Endodermal cell (in vitro differentiated cells): ENCODE measurements at regions not wholly inside any gene's neighbourhood (a gene's known extent, or its start where the extent isn't known, plus 50 kb on each side); places are given as distances from the start of the nearest gene placed in this dataset.

Experiments
- DNase-seq: peaks from one replicate; pipeline ENCODE4 v3.0.0-alpha.2; 2017
- H3K27ac ChIP-seq: 2 replicates; pipeline ENCODE4 v1.5.1; 2013; ENCODE audit warnings: mild to moderate bottlenecking, low read depth, low read length, moderate library complexity
- H3K27me3 ChIP-seq: 2 replicates; pipeline ENCODE4 v1.6.1; 2013; ENCODE audit warnings: mild to moderate bottlenecking, low read length, moderate library complexity; ENCODE audit not compliant: insufficient read depth, control insufficient read depth, poor library complexity, severe bottlenecking
- H3K36me3 ChIP-seq: 2 replicates; pipeline ENCODE4 v1.7.0; 2013; ENCODE audit warnings: mild to moderate bottlenecking, low read length, moderate library complexity; ENCODE audit not compliant: control insufficient read depth, insufficient read depth
- H3K4me1 ChIP-seq: one replicate; pipeline ENCODE4 v1.7.0; 2013; ENCODE audit warnings: low read length; ENCODE audit not compliant: control insufficient read depth, insufficient read depth
- H3K4me3 ChIP-seq: 2 replicates; pipeline ENCODE4 v1.5.1; 2013; ENCODE audit warnings: mild to moderate bottlenecking, low read length, moderate library complexity
- H3K9ac ChIP-seq: 2 replicates; pipeline ENCODE4 v1.6.1; 2013; ENCODE audit warnings: mild to moderate bottlenecking, low read length, moderate library complexity; ENCODE audit not compliant: poor library complexity, severe bottlenecking; ENCODE audit errors: extremely low read depth
- H3K9me3 ChIP-seq: 2 replicates; pipeline ENCODE4 v1.6.1; 2013; ENCODE audit warnings: mild to moderate bottlenecking, low read length, moderate library complexity; ENCODE audit not compliant: control insufficient read depth
- H3K27ac Mint-ChIP-seq: 2 replicates; pipeline ENCODE4 v1.8.0; 2020; ENCODE audit warnings: mixed read lengths
- H3K27me3 Mint-ChIP-seq: 2 replicates; pipeline ENCODE4 v1.8.0; 2021; ENCODE audit warnings: mild to moderate bottlenecking, mixed read lengths; ENCODE audit not compliant: insufficient read depth
- H3K36me3 Mint-ChIP-seq: 2 replicates; pipeline ENCODE4 v1.8.0; 2020; ENCODE audit warnings: low read depth, mixed read lengths
- H3K4me1 Mint-ChIP-seq: 2 replicates; pipeline ENCODE4 v1.8.0; 2020; ENCODE audit warnings: mixed read lengths
- H3K4me3 Mint-ChIP-seq: 2 replicates; pipeline ENCODE4 v1.8.0; 2020; ENCODE audit warnings: mild to moderate bottlenecking, moderate library complexity, mixed read lengths
- H3K9me3 Mint-ChIP-seq: 2 replicates; pipeline ENCODE4 v1.8.0; 2020; ENCODE audit warnings: mild to moderate bottlenecking, mixed read lengths
- CTCF ChIP-seq: fragments of 200-600 bp; sonication (generic); conservative IDR thresholded peaks from 2 replicates; pipeline ENCODE4 v1.5.0; 2021; ENCODE audit warnings: antibody characterized with exemption, mild to moderate bottlenecking
- WGBS, 2 experiments: methylation state at CpG; one replicate each; pipeline versions ENCODE4 v1.1.5 to v1.1.7; 2013; ENCODE audit warnings: missing lambda C conversion rate in 2 of 2, mixed read lengths in 1 of 2; ENCODE audit not compliant: insufficient coverage in 1 of 2, insufficient read length in 1 of 2; 5-methylcytosine and 5-hydroxymethylcytosine counted together

DNA sequence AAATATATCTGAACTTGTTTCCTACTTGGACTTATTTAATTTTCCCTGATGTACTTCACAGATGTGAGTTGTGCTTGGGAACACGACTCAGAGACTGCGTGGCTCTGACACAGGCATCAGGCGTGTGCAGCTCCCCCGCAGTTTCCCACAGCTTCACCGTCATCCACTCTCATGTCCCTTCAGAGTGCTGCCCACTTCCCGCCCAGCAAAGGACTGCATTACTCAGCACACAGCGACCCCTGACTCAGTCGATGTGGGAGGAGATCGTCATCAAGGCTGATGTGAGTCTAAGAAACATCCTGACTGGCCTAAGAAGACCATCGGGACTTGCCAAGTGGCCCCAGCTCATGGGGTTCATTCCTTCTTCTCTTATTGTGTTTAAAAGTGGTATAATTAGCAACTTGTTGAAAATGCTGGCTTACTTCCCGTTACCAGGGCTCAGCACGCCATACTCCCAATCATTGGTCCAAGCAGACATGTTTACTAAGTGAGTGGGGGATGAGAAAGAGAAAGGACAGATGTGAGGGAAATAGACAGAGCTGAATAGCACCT lies 539.4 kb upstream of the JARID2 start:
- no peak overlapping the region for H3K27ac Mint-ChIP-seq
- H3K4me3 Mint-ChIP-seq: no peak overlapping the region
- 88 to 91% methylated on average over 10 to 12 of the region's 12 CpGs for WGBS, 2 experiments

GRCh38 chr6:14707276-14707675 lies 538.6 kb upstream of the JARID2 start:
- no peak overlapping the region for H3K4me3 Mint-ChIP-seq
- no peak overlapping the region for H3K27ac Mint-ChIP-seq
- H3K4me3 ChIP-seq: no peak overlapping the region
- peaks cover 26% of the 10 kb centered on the region for H3K4me1 Mint-ChIP-seq
- H3K27ac ChIP-seq: no peak overlapping the region
- H3K36me3 Mint-ChIP-seq: no peaks in the 10 kb centered on the region
- H3K9me3 ChIP-seq: no peaks in the 10 kb centered on the region
- peaks cover 3% of the 10 kb centered on the region for H3K27me3 Mint-ChIP-seq
- no peak for DNase-seq
- H3K9ac ChIP-seq: no peak overlapping the region
- no peaks in the 10 kb centered on the region for H3K27me3 ChIP-seq
- peaks cover 5% of the 10 kb centered on the region for H3K9me3 Mint-ChIP-seq
- no peaks in the 10 kb centered on the region for H3K4me1 ChIP-seq
- no peaks in the 10 kb centered on the region for H3K36me3 ChIP-seq
- no peak for TF ChIP-seq CTCF

More for the DNA sequence above, 539.4 kb upstream of the JARID2 start:
- no peak overlapping the region for H3K9ac ChIP-seq
- H3K9me3 ChIP-seq: no peaks in the 10 kb centered on the region
- no peaks in the 10 kb centered on the region for H3K27me3 ChIP-seq
- Mint-ChIP-seq H3K9me3 (peaks cover 5% of the 10 kb centered on the region), H3K36me3 (no peaks in the 10 kb centered on the region), H3K27me3 (peaks cover 3% of the 10 kb centered on the region), H3K4me1 (peaks cover 26% of the 10 kb centered on the region)
- no peaks in the 10 kb centered on the region for H3K4me1 ChIP-seq
- no peak for TF ChIP-seq CTCF
- DNase-seq: no peak
- no peaks in the 10 kb centered on the region for H3K36me3 ChIP-seq
- no peak overlapping the region for H3K4me3 ChIP-seq
- no peak overlapping the region for H3K27ac ChIP-seq

DNA sequence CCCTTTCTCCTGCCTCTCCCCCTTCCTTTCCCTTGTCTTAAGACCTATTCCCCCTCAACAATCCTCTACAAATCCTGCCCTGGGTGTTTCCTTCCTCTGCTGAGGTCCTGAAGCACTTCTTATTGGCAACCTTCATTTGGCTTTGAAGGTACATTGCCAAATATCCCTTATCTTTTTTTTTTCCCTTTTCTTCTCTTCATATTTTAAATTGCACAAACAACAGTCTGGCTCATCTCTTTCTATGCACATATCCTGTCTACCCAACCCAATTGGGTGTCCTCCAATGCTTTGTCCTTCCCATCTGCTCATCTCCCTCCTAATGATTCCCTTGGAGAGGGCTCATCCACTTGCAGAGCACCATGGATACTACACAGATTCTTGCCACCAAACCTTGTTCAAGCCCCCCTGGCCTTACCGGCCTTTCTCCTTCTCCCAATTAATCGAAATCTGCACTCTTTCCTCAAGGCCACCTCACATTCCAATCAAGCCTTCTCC lies 537.9 kb upstream of the JARID2 start:
- DNase-seq: no peak
- Mint-ChIP-seq H3K27ac (no peak overlapping the region), H3K4me1 (peaks cover 27% of the 10 kb centered on the region), H3K9me3 (peaks cover 5% of the 10 kb centered on the region), H3K36me3 (no peaks in the 10 kb centered on the region), H3K27me3 (peaks cover 3% of the 10 kb centered on the region), H3K4me3 (no peak overlapping the region)
- no peaks in the 10 kb centered on the region for H3K36me3 ChIP-seq
- TF ChIP-seq CTCF: no peak
- H3K4me1 ChIP-seq: no peaks in the 10 kb centered on the region
- no peak overlapping the region for H3K9ac ChIP-seq
- WGBS, 2 experiments: 95 to 100% methylated on average over 1 to 2 of the region's 2 CpGs
- H3K9me3 ChIP-seq: no peaks in the 10 kb centered on the region
- no peak overlapping the region for H3K4me3 ChIP-seq
- H3K27ac ChIP-seq: no peak overlapping the region
- no peaks in the 10 kb centered on the region for H3K27me3 ChIP-seq
